ENCODE measurements at regions not wholly inside any gene's neighbourhood (a gene's known extent, or its start where the extent isn't known, plus 50 kb on each side); places are given as distances from the start of the nearest gene placed in this dataset.

DNA sequence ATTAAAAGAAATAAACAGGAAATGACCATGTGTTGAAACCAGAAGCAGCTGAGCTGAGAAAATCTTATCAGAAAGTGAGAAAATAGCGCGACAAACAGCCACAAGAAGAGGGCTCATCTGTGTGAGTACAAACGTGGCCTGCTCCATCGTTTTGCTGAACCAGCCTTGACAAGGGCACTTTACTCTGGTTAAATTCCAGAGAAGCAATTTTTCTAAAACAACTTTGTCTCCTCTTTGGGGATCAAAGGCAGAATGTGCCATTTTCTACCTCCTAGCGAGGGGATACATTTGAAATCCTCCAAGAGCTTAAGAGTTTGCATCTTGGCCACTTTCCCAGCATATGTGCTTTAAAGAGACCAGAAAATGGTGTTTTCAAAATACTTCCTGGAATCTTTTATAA is 51.3 kb upstream of the VIPR2 start:
- TF ChIP-seq, protein P1, sequence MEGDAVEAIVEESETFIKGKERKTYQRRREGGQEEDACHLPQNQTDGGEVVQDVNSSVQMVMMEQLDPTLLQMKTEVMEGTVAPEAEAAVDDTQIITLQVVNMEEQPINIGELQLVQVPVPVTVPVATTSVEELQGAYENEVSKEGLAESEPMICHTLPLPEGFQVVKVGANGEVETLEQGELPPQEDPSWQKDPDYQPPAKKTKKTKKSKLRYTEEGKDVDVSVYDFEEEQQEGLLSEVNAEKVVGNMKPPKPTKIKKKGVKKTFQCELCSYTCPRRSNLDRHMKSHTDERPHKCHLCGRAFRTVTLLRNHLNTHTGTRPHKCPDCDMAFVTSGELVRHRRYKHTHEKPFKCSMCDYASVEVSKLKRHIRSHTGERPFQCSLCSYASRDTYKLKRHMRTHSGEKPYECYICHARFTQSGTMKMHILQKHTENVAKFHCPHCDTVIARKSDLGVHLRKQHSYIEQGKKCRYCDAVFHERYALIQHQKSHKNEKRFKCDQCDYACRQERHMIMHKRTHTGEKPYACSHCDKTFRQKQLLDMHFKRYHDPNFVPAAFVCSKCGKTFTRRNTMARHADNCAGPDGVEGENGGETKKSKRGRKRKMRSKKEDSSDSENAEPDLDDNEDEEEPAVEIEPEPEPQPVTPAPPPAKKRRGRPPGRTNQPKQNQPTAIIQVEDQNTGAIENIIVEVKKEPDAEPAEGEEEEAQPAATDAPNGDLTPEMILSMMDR (IDR thresholded peaks at IDR 0.05) = no peak
- no peak for TF ChIP-seq POLR2A (IDR thresholded peaks at IDR 0.05)

Data from right lobe of liver (tissue), 4 donors.